HG03103 (cell line): ENCODE measurements at regions not wholly inside any gene's neighbourhood (a gene's known extent, or its start where the extent isn't known, plus 50 kb on each side); places are given as distances from the start of the nearest gene placed in this dataset.
"Not testable (repeated sequence)": the region's sequence is repeated elsewhere in the genome, so short reads cannot be mapped to it uniquely, and the experiment has no call there.

Experiments
- ATAC-seq: cut with Tn5 transposase; IDR thresholded peaks from one replicate; pipeline ENCODE4 v1.9.1; 2021; ENCODE audit warnings: low read depth; ENCODE audit not compliant: unreplicated experiment

- no peak for ATAC-seq
These were observed 417.0 kb upstream of the ESRRG start for GRCh38 chr1:217140041-217140901.

- no peak for ATAC-seq
These were observed 416.3 kb upstream of the ESRRG start for GRCh38 chr1:217139513-217139912.

- ATAC-seq, result no peak
These were observed 415.7 kb upstream of the ESRRG start for GRCh38 chr1:217138799-217139466.

GRCh38 chr1:217138173-217138765 lies 415.0 kb upstream of the ESRRG start:
- no peak for ATAC-seq

- ATAC-seq, result no peak
These were observed 414.1 kb upstream of the ESRRG start for GRCh38 chr1:217137210-217137881.

GRCh38 chr1:217136895-217137205 lies 413.6 kb upstream of the ESRRG start:
- ATAC-seq, result no peak

- ATAC-seq, result no peak
These were observed 413.0 kb upstream of the ESRRG start for GRCh38 chr1:217135987-217136894.

- ATAC-seq, result no peak
These were observed 412.3 kb upstream of the ESRRG start for GRCh38 chr1:217135569-217135915.

- ATAC-seq, result no peak
These were observed 411.8 kb upstream of the ESRRG start for GRCh38 chr1:217134857-217135568.

- ATAC-seq, result no peak
These were observed 411.0 kb upstream of the ESRRG start for GRCh38 chr1:217133958-217134856.

GRCh38 chr1:217133092-217133491 lies 409.9 kb upstream of the ESRRG start:
- no peak for ATAC-seq

GRCh38 chr1:217123340-217123739 lies 400.1 kb upstream of the ESRRG start:
- ATAC-seq, result not testable (repeated sequence)

- ATAC-seq, result no peak
These were observed 394.8 kb upstream of the ESRRG start for GRCh38 chr1:217117973-217118465.

- ATAC-seq, result no peak
These were observed 392.5 kb upstream of the ESRRG start for GRCh38 chr1:217115404-217116380.

- ATAC-seq, result no peak
These were observed 386.7 kb upstream of the ESRRG start for GRCh38 chr1:217109928-217110327.

- ATAC-seq, result no peak
These were observed 383.1 kb upstream of the ESRRG start for GRCh38 chr1:217106231-217106901.

GRCh38 chr1:217105437-217105836 lies 382.2 kb upstream of the ESRRG start:
- ATAC-seq, result no peak
